HG03354 (cell line): ENCODE measurements at regions not wholly inside any gene's neighbourhood (a gene's known extent, or its start where the extent isn't known, plus 50 kb on each side); places are given as distances from the start of the nearest gene placed in this dataset.

ENCODE experiments used
- ATAC-seq: cut with Tn5 transposase; IDR thresholded peaks from one replicate; pipeline ENCODE4 v1.9.1; 2021; ENCODE audit warnings: mild to moderate bottlenecking; ENCODE audit not compliant: unreplicated experiment, poor library complexity, severe bottlenecking

DNA sequence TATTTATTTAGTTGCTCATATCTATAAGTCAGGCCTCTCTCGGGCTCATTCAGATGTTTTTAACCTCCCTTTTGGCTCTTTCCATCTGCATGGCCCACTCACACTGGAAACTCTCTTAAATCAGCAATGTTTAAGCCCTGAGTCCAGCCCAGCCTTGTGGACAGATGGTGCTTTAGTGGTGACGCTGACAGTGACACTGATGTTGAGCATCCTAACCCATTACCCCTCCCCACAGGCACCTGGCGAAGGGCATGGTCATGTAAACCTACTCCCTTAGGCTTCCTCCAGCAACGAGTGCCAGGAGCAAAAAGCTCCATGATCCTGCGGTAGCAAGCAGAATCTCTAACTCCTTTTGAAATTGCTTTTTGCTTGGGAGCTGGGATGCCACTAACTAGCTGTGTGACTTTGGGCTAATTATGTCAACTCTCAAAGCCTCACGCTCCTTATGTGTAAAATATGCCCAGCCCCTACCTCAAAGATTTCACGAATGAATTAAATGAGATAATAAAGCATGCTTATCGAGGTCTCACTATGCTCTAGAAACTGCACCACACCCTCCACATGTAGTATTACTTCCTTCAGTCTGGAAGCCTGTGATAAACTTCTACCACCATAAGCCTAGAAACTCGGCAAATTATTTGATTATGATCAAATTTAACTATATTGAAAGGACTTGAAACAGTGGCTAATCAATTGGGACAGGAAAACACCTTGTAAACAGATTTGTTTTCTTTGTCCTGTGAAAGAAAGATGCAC lies 569.4 kb downstream of the BCOR start:
- no peak for ATAC-seq

DNA sequence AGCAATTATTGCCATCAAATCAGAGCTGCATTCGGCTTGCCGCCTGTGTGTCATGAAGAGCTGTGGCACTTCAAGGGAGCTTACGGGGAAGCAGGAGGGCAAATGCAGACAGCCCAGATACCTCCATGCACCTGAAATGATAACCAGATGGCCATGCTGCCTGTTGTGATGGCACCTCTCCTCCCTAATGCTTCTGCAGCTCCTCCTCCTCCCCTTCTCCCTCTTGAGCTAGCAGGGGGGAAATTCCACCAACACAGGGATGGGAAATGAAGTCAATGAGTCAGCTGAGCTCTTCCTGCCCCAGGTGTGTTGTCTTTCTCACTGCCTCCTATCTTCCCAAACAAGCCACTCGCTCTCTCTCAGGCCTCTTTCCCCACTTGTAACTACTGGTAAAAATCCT lies 565.0 kb downstream of the BCOR start:
- no peak for ATAC-seq

- ATAC-seq, result no peak
Observed at GRCh38 chrX:39534949-39535348, 562.8 kb downstream of the BCOR start.

DNA sequence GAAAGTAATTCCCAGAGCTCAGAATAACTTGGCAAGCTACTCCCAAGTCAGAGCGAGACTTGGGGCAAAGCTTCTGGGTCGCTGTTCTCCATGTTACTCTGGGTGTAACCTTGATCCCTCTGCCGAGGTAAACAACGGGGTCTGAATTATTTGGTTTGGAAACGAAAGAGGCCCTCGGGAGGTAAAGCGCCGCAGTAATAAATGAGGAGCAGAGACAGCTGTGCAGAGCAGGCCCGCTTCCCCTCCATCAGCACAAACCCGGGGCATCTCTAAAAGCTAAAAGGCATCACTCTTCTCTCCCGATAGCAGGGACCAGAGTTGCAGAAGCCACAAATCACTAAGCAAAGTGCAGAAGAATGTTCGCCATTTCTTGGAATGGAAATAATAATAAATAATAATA lies 561.5 kb downstream of the BCOR start:
- ATAC-seq, result no peak

- ATAC-seq, result no peak
Observed at GRCh38 chrX:39541881-39542280, 555.9 kb downstream of the BCOR start.

GRCh38 chrX:39542316-39542715 lies 555.4 kb downstream of the BCOR start:
- ATAC-seq, result no peak

DNA sequence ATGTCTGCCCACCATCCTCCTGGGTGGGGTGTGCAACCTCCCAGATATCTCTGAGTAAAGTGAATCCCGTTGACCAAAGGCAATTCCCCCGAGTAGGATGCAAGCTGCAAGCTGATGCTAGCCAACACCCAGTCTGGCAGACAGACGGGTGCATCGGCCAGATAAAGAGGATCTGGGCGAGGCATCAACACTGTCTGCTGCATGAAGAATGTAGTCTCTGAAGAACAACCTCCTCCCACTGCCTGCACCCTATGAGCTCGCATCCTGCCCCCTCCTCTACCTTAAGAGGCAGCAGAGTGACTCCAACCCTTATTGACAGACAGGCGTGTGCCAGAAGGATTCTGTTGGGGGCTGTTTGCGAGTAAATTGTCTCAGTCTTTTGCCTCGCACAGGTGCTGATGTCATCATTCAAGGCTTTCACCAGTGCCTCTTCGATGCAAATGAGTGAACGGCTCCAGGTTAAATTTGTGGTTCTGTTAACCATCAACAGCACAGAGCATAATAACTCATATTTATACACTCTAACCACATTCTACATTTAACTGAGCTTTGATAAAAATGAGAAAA lies 546.9 kb downstream of the BCOR start:
- ATAC-seq, result peak; percentile 75

DNA sequence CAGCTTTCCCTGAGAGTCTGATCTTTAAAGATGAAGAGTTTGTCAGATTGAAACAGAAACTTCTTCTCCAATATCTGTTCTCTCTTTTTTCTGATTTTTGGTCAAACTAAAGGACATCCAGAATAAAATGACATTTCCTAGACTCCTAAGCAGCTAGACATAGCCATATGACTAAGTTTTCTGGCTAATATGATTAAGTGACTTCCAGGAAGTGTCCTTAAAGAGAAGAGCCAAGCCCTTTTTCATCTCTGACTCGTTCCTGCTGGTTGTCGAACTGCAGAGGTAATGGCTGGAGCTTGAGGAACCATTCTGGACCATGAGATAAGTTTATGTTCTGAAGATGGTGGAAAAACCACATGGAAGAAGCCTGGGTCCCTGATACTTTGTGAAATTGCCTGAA lies 546.0 kb downstream of the BCOR start:
- ATAC-seq, result no peak

GRCh38 chrX:39555431-39555830 lies 542.3 kb downstream of the BCOR start:
- no peak for ATAC-seq

GRCh38 chrX:39556056-39556455 lies 541.7 kb downstream of the BCOR start:
- no peak for ATAC-seq

DNA sequence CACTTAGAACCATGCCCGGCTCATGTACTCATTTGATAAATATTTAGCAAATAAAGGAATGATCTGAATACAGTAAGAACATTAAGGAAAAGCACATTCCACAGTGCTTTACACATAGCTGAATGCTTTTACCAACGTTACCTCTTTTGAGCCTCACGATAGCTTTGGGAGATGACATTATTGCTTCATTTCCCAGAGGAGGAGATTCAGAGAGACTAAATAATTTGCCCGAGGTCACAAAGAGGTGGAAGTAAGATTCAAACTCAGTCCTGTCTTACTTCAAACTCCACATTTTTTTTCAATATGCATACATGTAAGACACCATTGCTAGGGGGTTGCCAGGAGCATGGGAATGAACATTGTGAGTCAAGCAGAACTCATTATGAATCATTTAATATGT lies 538.5 kb downstream of the BCOR start:
- ATAC-seq, result no peak

- no peak for ATAC-seq
Observed at GRCh38 chrX:39560271-39560670, 537.5 kb downstream of the BCOR start.

DNA sequence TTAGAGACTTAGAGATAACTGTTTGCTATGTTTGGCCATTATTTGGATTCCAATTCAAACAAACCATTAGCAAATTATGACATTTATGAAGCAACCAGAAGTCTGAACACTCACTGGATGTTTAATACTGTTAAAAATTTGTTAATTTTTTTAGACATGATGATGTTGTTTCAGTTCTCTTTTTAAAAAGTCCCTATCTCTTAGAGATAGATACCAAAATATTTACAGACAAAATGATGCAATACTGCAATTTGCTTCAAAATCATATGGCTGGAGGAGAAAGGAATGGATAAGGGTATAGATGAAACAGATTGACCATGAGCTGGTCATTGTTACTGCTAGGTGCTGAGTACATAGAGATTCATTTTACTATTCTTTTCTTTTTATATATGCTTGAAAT lies 534.6 kb downstream of the BCOR start:
- no peak for ATAC-seq

DNA sequence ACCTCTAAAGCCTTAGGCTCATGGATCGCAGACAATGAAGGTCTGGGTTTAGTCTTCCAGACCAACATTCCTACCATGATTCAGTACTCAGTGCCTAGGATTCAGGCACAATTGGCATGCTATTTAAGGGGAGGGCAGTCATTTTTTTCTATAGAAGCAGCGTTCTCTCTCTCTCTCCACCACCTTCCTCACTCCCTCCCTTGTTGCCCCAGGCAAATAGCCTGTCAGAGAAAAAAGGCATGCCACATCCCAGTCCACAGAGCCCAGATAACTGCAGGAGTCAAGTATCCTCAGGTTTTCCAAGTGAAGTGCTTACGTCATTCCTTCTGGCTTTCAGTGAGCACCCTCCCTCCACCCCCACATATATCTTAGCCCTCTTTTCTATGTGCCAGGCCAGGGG lies 533.0 kb downstream of the BCOR start:
- ATAC-seq, result no peak

GRCh38 chrX:39574178-39574577 lies 523.6 kb downstream of the BCOR start:
- no peak for ATAC-seq

DNA sequence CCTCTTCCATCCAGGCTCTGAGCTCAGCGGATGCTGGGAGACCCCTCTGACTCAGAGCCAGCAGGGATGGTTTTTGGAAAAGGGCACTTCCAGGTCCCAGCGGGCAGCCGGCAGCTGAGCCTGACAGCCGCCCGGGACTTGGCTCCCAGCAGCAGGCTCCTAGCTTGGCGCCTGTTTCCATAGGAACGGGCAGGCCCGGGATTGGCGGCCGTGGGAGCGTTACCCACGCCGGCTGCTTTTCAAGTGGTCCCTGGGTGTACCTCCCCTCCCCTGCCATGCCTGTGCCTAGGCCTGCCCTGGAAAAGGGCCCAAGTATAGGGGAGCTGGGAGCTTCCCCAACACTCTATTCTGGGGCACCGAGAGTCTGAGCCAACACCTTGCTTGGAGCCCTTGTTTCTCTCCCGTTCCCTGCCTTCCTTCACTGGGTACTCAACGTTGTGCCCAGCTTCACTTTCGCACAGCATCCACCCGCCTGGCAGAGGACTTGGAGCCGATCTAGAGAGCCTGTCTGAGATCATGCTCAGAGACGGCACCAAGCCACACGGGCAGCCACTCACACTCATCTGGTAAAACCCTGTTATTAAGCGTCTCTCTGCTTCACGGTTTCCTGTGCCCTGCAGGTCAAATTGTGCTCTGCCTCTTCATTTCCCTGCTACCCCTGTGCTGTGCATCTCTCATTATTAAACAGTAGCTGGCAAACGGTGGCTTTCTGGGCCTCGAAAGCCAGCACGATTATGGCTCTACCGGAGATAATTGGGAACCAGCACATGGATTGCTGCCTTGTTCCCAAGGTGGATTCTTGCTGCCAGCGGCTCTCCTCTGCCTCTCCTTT lies 521.5 kb downstream of the BCOR start:
- no peak for ATAC-seq

DNA sequence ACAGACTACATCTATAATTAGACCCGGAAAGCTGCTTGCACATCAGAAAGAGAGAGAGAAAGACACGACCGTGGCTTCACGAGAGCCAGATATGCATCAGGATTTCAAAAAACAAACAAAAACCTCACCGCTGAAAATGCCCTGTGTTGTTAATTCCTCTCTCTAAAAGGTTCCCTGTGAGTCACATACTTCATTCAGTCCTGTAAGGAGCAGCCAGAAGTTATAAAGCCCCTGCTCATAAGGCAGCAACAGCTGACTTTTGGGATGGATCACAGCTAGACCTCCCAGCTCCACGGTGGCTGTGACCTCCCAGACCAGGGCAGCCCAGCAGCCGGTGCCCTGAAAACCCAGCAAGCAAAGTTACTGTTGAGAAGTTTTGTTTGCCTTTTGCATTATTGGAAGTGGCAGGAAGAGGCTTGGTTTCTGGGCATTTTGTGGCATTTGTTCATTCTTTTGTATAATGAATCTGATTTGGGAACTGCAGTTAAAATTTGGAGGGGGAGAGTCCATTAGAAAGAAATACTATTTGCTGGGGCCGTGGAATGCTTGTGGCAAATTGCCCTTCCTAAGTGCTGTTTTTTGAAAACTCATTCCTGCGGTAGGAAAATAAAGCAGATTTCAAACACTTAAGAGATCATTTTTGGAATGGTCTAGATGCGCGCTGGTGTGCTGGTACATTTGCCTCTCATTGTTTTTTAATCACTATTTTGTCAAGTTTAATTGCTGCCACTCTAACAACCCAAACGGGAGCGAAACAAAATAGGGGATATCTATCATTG lies 520.4 kb downstream of the BCOR start:
- ATAC-seq, result no peak

- ATAC-seq, result peak; percentile 96
Observed at GRCh38 chrX:39577985-39578869, 519.5 kb downstream of the BCOR start.

DNA sequence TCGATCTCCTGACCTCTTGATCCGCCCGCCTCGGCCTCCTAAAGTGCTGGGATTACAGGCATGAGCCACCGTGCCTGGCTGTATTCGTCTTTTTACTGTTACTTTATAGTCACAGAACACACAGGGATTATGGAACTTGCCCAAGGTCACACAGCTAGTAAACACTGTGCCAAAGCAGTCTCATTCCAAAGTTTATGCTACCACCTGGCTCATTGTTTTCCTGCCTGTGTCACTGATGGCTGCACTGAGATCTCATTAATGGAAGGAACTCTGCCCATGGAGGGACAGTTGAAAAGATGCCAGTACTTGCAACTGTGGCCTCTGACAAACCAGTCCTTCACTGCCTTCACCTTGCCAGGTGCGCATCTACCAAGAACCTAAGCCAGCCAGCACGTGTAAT lies 517.7 kb downstream of the BCOR start:
- ATAC-seq, result no peak
